ENCODE measurements at regions not wholly inside any gene's neighbourhood (a gene's known extent, or its start where the extent isn't known, plus 50 kb on each side); places are given as distances from the start of the nearest gene placed in this dataset.

GRCh38 chr17:57201481-57201880 lies 54.8 kb upstream of the MSI2 start:
- TF ChIP-seq CTCF (IDR thresholded peaks at IDR 0.05) (no peak), POLR2A (IDR thresholded peaks at IDR 0.05) (no peak)
